ENCODE measurements at regions not wholly inside any gene's neighbourhood (a gene's known extent, or its start where the extent isn't known, plus 50 kb on each side); places are given as distances from the start of the nearest gene placed in this dataset.

- in situ Hi-C loops (cut with HindIII; ENCODE audit: low pct_unique_long_range_greater_than_20kb, low sequenced_read_pairs): no loop called here
- no peak for DNase-seq (ENCODE audit: low read depth, low spot score)
These were observed 259.6 kb upstream of the SESN3 start for GRCh38 chr11:95490625-95491024.

- in situ Hi-C loops (cut with HindIII; ENCODE audit: low pct_unique_long_range_greater_than_20kb, low sequenced_read_pairs): no loop called here
- DNase-seq (ENCODE audit: low read depth, low spot score): no peak
These were observed 256.9 kb upstream of the SESN3 start for GRCh38 chr11:95487938-95488337.

GRCh38 chr11:95487391-95487790 is 256.4 kb upstream of the SESN3 start:
- no peak for DNase-seq (ENCODE audit: low read depth, low spot score)
- in situ Hi-C loops (cut with HindIII; ENCODE audit: low pct_unique_long_range_greater_than_20kb, low sequenced_read_pairs): no loop called here

GRCh38 chr11:95486979-95487378 is 256.0 kb upstream of the SESN3 start:
- in situ Hi-C loops (cut with HindIII; ENCODE audit: low pct_unique_long_range_greater_than_20kb, low sequenced_read_pairs): no loop called here
- DNase-seq (ENCODE audit: low read depth, low spot score): no peak

- in situ Hi-C loops (cut with HindIII; ENCODE audit: low pct_unique_long_range_greater_than_20kb, low sequenced_read_pairs): no loop called here
These were observed 255.5 kb upstream of the SESN3 start for GRCh38 chr11:95486466-95486865.

GRCh38 chr11:95485115-95485900 is 254.3 kb upstream of the SESN3 start:
- no peak for DNase-seq (ENCODE audit: low read depth, low spot score)
- in situ Hi-C loops (cut with HindIII; ENCODE audit: low pct_unique_long_range_greater_than_20kb, low sequenced_read_pairs): no loop called here

More at GRCh38 chr11:95486466-95486865, 255.5 kb upstream of the SESN3 start:
- no peak for DNase-seq (ENCODE audit: low read depth, low spot score)

- in situ Hi-C loops (cut with HindIII; ENCODE audit: low pct_unique_long_range_greater_than_20kb, low sequenced_read_pairs): no loop called here
- no peak for DNase-seq (ENCODE audit: low read depth, low spot score)
These were observed 252.3 kb upstream of the SESN3 start for GRCh38 chr11:95483339-95483738.

- DNase-seq (ENCODE audit: low read depth, low spot score): no peak
- in situ Hi-C loops (cut with HindIII; ENCODE audit: low pct_unique_long_range_greater_than_20kb, low sequenced_read_pairs): no loop called here
These were observed 247.0 kb upstream of the SESN3 start for GRCh38 chr11:95478003-95478402.

GRCh38 chr11:95469258-95469657 is 238.3 kb upstream of the SESN3 start:
- in situ Hi-C loops (cut with HindIII; ENCODE audit: low pct_unique_long_range_greater_than_20kb, low sequenced_read_pairs): no loop called here
- DNase-seq (ENCODE audit: low read depth, low spot score): no peak

GRCh38 chr11:95466416-95466815 is 235.4 kb upstream of the SESN3 start:
- in situ Hi-C loops (cut with HindIII; ENCODE audit: low pct_unique_long_range_greater_than_20kb, low sequenced_read_pairs): no loop called here
- DNase-seq (ENCODE audit: low read depth, low spot score): no peak

- in situ Hi-C loops (cut with HindIII; ENCODE audit: low pct_unique_long_range_greater_than_20kb, low sequenced_read_pairs): no loop called here
- DNase-seq (ENCODE audit: low read depth, low spot score): no peak
These were observed 234.9 kb upstream of the SESN3 start for GRCh38 chr11:95465887-95466286.

- no peak for DNase-seq (ENCODE audit: low read depth, low spot score)
- in situ Hi-C loops (cut with HindIII; ENCODE audit: low pct_unique_long_range_greater_than_20kb, low sequenced_read_pairs): no loop called here
These were observed 230.9 kb upstream of the SESN3 start for GRCh38 chr11:95461858-95462257.

- in situ Hi-C loops (cut with HindIII; ENCODE audit: low pct_unique_long_range_greater_than_20kb, low sequenced_read_pairs): no loop called here
These were observed 230.3 kb upstream of the SESN3 start for GRCh38 chr11:95461348-95461747.

GRCh38 chr11:95459291-95460042 is 228.5 kb upstream of the SESN3 start:
- no peak for DNase-seq (ENCODE audit: low read depth, low spot score)
- in situ Hi-C loops (cut with HindIII; ENCODE audit: low pct_unique_long_range_greater_than_20kb, low sequenced_read_pairs): no loop called here

More at GRCh38 chr11:95461348-95461747, 230.3 kb upstream of the SESN3 start:
- DNase-seq (ENCODE audit: low read depth, low spot score): no peak

- in situ Hi-C loops (cut with HindIII; ENCODE audit: low pct_unique_long_range_greater_than_20kb, low sequenced_read_pairs): no loop called here
- no peak for DNase-seq (ENCODE audit: low read depth, low spot score)
These were observed 225.9 kb upstream of the SESN3 start for GRCh38 chr11:95456714-95457491.

GRCh38 chr11:95455228-95455970 is 224.4 kb upstream of the SESN3 start:
- in situ Hi-C loops (cut with HindIII; ENCODE audit: low pct_unique_long_range_greater_than_20kb, low sequenced_read_pairs): no loop called here
- no peak for DNase-seq (ENCODE audit: low read depth, low spot score)

- no peak for DNase-seq (ENCODE audit: low read depth, low spot score)
- in situ Hi-C loops (cut with HindIII; ENCODE audit: low pct_unique_long_range_greater_than_20kb, low sequenced_read_pairs): no loop called here
These were observed 222.7 kb upstream of the SESN3 start for GRCh38 chr11:95453616-95454171.

Data from SK-MEL-5 (cell line).